ENCODE measurements at regions not wholly inside any gene's neighbourhood (a gene's known extent, or its start where the extent isn't known, plus 50 kb on each side); places are given as distances from the start of the nearest gene placed in this dataset.
"Not testable (repeated sequence)": the region's sequence is repeated elsewhere in the genome, so short reads cannot be mapped to it uniquely, and the experiment has no call there.

- DNase-seq, result no peak
These were observed 1338.8 kb upstream of the SEL1L start for GRCh38 chr14:82872494-82872893.

DNA sequence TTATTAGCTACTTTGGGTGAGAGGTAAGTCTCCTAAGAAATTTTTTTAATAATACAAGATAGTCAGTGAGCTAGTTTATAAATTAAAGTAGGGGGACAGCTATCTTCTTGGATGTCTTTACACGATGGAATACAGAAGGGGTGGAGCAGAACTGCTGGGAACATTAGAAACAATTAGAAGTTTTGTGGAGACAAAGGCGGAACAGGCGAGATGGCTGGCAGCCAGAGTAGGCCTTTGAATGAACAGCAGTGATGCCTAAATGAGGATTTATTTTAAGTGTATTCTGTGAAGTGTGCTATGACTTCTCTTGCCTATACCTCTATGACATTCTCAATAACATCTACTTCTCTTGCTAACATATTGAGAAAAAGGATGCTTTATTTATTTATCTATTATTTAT, 1345.3 kb upstream of the SEL1L start:
- DNase-seq, result no peak

GRCh38 chr14:82879949-82880535, 1346.4 kb upstream of the SEL1L start:
- DNase-seq, result no peak

DNA sequence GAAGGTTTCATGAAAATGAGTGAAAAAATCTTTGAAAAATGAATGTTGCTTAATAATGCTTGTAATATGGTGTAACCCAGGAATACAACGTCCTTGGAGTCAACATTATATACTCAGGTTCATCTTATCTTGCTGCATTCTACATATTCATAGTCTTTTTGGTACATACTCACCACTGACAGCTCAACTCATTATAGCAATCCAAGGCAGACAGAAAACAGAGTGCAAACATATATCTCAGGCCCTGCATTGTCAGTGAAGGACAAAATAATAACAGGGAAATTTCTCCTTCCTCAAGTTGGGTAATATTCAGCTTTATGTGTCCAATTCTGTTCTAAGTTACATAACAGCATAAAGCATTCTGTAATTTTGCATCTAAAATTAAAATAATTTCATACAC, 1353.0 kb upstream of the SEL1L start:
- no peak for DNase-seq

DNA sequence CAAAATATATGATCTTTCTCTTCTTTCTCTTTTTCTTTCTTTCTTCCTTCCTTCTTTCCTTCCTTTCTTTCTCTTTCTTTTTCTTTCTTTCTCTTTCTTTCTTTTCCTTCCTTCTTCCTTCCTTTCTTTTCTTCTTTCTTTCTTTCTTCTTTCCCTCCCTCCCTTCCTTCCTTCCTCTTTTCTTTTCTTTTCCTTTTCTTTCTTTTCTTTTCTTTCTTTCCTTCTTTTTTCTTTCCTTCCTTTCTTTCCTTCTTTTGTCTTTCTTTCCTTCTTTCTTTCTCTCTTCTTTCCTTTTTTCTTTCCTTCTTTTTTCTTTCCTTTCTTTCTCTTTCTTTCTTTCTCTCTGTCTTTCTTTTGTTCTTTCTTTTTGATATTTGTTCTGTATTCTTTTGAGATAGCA, 1356.0 kb upstream of the SEL1L start:
- DNase-seq, result no peak

GRCh38 chr14:82896476-82896875, 1362.8 kb upstream of the SEL1L start:
- no peak for DNase-seq

- no peak for DNase-seq
These were observed 1364.0 kb upstream of the SEL1L start for GRCh38 chr14:82897469-82898308.

- DNase-seq, result no peak
These were observed 1372.1 kb upstream of the SEL1L start for GRCh38 chr14:82905762-82906161.

GRCh38 chr14:82911930-82912329, 1378.3 kb upstream of the SEL1L start:
- no peak for DNase-seq

- DNase-seq, result no peak
These were observed 1379.7 kb upstream of the SEL1L start for GRCh38 chr14:82913396-82913795.

DNA sequence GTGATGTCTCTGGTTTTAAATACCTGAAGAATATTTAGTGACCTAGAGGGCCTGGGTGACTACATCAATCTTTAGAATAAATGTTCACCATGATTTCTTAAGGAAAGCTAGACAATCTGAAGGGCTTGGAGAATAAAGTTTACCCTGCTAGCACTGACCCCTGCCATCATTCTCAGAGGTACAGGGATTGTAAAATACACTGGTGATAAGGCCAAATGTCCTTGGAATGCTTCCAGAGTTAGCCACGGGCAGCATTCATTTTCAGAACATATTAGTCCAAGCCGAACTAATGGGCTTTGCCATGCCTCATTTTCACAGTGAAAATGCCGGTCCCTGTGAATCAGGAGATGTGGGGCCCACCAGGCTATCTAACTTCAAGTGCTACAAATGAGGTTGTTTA, 1381.7 kb upstream of the SEL1L start:
- DNase-seq, result no peak

DNA sequence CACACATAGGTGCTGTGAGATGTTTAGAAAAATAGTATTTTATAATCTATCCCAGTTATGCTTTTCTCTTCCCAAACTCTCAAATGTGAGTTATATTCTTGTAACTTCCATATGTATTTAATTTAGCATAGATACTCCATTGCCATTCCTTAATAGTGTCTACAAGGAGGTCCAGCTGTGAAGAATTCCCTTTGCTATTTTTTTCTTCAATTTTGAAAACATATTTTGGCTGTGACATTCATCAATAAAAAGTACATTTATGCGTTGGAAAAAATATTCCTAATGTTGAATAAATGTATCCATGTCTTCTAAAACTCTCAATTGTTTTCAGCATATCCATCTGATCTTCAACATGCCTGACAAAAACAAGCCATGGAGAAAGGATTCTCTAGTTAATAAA, 1402.0 kb upstream of the SEL1L start:
- no peak for DNase-seq

GRCh38 chr14:82951171-82951570, 1417.5 kb upstream of the SEL1L start:
- no peak for DNase-seq

DNA sequence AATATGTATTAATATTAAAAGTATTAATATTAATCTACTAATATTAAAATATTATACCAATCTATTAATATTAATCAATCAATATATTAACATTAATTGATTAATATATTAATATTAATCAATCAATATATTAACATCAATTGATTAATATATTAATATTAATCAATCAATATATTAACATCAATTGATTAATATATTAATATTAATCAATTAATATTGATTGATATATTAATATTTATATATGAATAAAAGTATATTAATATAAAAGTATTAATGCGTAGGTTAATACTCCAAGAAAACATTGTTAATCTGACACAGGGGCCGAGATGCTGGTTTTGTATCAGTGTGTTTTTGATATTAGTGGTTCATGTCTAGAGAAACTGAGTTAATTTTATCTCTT, 1430.1 kb upstream of the SEL1L start:
- DNase-seq, result no peak

DNA sequence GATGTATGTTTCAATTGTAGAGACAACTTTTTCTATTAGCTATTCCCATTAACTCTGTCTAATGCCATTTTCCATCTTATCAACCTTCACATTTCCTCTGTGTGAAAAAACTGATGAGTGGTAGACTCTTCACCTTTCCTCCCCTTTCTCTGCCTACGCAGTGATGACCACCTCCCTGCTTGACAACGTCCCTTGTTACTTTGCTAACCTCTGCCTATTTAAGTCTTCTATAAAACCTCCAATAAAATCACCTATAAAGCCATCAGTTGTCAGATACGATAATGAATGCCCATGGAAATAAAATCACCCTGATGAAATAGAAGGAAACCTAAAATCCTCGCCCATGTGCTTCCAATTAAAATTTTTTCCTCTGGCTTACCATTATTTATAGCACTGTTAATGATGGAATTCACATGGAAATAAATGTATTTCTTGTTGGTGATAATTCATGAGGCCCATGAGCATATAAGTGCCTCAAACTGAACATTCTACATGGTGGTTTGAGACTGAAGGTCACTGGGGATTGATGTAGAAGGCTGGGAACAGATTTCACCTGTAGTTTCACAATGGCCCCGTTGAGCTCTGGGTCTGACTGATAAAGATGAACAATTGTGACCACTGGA, 1454.0 kb upstream of the SEL1L start:
- no peak for DNase-seq

GRCh38 chr14:82994547-82994946, 1460.9 kb upstream of the SEL1L start:
- not testable (repeated sequence) for DNase-seq

- no peak for DNase-seq
These were observed 1466.1 kb upstream of the SEL1L start for GRCh38 chr14:82999802-83000201.

GRCh38 chr14:83004456-83005006, 1470.9 kb upstream of the SEL1L start:
- DNase-seq, result no peak

DNA sequence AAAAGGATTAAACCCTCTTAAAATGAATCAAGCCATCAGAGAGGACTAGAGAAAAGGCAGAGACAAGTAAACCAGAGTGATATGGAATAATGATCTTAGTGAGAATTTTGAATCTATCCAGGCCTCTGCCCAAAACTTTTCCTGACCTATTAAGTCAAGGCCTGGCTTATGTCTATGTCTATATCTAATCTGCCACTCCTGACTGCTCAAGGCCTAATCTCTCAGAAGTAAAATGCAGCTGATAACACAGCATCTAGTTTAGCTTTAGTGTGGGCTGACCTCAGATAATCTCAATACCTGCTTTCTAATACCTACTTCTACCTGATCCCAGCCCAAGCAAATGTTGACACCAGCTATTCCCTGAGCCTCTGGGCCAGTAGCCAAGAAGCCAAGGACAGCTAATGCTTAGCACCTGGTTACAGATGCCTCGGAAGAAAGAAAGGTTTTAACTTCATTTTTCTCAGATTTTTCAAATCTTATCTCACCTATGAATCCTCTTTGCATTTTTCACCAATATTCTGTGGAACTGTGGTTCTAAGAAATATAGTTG, 1472.5 kb upstream of the SEL1L start:
- DNase-seq, result no peak

GRCh38 chr14:83007052-83007451, 1473.4 kb upstream of the SEL1L start:
- not testable (repeated sequence) for DNase-seq

GRCh38 chr14:83007641-83008225, 1474.1 kb upstream of the SEL1L start:
- no peak for DNase-seq

DNA sequence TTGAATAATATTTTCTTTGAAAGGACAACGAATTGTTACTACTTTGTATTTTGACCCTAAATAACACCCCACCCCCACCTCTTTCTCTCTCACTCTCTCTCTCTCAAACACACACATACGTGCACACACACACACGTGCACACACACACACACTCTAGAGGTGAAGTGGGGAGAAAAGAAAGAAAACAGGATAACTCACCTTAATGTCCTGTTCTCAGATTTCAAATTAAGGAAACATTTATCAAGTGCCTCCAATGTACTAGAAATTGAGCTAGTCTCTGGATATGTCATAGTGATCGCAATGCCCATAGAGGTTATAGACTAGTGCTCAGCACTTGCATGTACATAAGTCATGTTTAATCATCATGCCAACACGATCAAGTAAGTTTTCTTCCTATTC, 1483.6 kb upstream of the SEL1L start:
- DNase-seq, result no peak

DNA sequence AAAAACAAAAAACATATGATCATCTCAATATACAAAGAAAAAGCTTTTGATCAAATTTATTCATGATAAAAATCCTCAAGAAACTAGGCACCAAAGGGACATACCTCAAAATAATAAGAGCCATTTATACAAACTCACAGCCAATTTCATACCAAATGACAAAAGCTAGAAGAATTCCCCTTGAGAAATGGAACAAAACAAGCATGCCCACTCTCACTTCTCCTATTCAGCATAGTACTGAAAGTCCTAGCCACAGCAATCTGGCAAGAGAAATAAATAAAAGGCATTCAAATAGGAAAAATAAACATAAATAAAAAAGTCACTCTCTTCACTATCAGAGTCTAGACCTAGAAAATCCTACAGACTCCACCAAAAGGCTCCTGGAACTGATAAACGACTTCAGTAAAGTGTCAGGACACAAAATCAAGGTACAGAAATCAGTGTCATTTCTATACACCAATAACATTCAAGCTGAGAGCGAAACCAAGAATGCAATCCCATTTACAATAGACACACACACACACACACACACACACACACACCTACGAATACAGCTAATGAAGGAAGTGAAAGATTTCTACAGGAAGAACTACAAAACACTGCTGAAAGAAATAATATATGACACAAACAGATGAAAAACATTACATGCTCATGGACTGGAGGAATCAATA, 1486.2 kb upstream of the SEL1L start:
- DNase-seq, result no peak

All from stimulated activated CD4-positive, alpha-beta T cell treated with anti-CD3 and anti-CD28 coated beads, Interleukin-2, amount 100 ng/mL, for 24 hours (primary cell).